Epithelial cell of esophagus (primary cell): ENCODE measurements at regions not wholly inside any gene's neighbourhood (a gene's known extent, or its start where the extent isn't known, plus 50 kb on each side); places are given as distances from the start of the nearest gene placed in this dataset.
A peak's percentile ranks its signal among the peaks of the same experiment; 100 is the strongest.

Experiments used
- DNase-seq: peaks from one replicate; pipeline ENCODE4 v3.0.0; 2010; ENCODE audit warnings: low read depth
- H3K4me3 ChIP-seq: 2 replicates; pipeline ENCODE4 v1.5.1; 2011; ENCODE audit warnings: mild to moderate bottlenecking, low read length, control low read depth
- TF ChIP-seq, protein P1 (sequence below): IDR thresholded peaks from 2 replicates; pipeline ENCODE4 v1.5.1; 2011; ENCODE audit warnings: low read depth, mild to moderate bottlenecking, low read length, control low read depth, inconsistent platforms; ENCODE audit not compliant: insufficient read depth; ENCODE audit errors: missing control alignments

DNA sequence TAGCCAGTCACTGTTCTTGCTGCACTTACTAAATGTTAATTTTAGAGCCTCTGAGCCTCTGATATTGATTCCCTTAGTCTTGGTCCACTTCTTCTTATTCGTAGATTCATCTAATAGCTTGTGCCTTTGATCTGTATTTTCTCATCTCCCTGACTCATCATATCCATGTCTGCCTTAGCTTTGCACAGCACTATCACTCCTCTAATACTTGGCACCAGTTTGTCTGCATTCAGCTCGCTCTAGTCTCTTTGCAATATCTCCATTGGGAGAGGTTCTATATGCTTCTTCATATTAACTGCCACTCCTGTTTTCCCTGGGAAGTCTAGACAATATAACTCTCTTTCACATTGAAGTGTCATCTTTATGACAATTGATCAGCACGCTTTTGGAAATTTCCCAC, 68.5 kb upstream of the CSRP2 start:
- TF ChIP-seq, protein P1, sequence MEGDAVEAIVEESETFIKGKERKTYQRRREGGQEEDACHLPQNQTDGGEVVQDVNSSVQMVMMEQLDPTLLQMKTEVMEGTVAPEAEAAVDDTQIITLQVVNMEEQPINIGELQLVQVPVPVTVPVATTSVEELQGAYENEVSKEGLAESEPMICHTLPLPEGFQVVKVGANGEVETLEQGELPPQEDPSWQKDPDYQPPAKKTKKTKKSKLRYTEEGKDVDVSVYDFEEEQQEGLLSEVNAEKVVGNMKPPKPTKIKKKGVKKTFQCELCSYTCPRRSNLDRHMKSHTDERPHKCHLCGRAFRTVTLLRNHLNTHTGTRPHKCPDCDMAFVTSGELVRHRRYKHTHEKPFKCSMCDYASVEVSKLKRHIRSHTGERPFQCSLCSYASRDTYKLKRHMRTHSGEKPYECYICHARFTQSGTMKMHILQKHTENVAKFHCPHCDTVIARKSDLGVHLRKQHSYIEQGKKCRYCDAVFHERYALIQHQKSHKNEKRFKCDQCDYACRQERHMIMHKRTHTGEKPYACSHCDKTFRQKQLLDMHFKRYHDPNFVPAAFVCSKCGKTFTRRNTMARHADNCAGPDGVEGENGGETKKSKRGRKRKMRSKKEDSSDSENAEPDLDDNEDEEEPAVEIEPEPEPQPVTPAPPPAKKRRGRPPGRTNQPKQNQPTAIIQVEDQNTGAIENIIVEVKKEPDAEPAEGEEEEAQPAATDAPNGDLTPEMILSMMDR = no peak

DNA sequence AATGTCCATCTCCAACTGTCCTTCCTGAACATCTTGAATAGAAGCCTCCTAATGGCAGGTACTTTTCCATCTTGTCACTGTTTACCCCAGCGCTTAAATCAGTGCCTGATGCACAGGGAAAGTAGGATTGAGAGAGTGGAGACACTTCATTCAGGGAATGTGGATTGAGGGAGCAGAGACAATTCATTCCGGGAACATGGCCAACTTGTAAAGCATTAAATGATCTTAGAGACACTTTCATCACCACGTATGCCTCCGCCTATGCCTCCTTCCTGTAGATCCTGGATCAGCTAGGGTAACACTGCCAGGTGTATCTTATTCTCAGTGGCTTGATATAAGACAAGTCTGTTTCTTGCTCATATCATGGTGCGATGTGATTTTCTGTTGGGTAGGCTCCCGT, 67.6 kb upstream of the CSRP2 start:
- peak; percentile 38 for DNase-seq
- no peak overlapping the region for H3K4me3 ChIP-seq
- TF ChIP-seq, protein P1 = no peak

More for the DNA sequence above, 68.5 kb upstream of the CSRP2 start:
- no peak overlapping the region for H3K4me3 ChIP-seq
- DNase-seq = no peak

DNA sequence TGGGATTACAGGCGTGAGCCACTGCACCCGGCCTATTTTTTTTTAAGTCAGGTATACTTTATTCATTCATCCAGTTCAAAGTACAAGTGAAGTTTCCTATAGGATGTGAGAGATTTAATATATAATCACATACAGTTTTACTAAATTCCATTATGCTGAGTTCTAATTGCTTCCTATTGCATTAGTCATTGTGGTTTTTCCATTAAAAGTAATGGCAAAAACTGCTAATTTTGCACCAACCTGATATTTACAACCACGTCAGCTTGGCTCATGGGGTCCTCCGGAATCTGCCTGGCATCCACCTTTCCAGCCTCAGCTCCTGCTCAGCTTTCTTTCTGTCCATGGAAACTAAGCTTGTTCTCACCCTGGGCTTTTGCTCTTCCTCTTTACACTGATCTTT, 67.0 kb upstream of the CSRP2 start:
- TF ChIP-seq, protein P1 = no peak
- peak; percentile 39 for DNase-seq
- H3K4me3 ChIP-seq = no peak overlapping the region

DNA sequence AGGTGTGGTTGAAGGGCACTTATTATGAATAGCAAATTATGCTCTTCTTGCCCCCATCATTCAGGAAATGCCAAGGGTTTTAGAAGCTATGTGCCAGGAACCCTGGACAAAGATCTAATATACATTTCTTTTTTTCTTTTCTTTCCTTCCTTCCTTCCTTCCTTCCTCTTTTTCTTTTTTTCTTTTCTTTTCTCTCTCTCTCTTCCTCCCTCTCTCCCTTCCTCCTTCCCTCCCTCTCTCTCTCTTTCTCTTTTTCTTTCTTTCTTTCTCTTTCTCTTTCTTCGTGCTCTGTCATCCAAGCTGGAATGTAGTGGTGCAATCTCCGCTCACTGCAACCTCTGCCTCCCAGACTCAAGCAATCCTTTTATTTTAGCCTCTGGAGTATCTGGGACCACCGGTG, 66.1 kb upstream of the CSRP2 start:
- no peak for DNase-seq
- no peak overlapping the region for H3K4me3 ChIP-seq
- TF ChIP-seq, protein P1 = no peak

DNA sequence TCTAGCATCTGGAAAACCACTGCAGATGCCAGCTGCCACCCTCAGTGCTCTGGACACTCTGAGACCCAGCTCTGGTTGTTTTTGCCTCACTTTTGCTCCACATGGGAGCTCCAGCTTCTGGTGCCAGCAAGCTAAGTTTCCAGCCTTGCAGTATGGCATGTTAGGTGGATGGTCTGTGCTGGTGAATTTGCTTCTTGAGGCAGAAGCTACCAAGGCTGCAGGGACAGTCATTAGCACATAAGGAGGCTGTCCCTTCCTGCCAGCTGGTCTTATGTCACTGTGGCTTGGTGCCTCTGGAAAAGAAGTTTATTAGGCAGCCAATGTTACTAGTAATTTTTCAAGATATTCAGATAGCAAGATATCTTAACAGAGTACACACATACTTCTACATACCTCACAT, 64.2 kb upstream of the CSRP2 start:
- DNase-seq = no peak
- TF ChIP-seq, protein P1 = no peak
- no peak overlapping the region for H3K4me3 ChIP-seq

DNA sequence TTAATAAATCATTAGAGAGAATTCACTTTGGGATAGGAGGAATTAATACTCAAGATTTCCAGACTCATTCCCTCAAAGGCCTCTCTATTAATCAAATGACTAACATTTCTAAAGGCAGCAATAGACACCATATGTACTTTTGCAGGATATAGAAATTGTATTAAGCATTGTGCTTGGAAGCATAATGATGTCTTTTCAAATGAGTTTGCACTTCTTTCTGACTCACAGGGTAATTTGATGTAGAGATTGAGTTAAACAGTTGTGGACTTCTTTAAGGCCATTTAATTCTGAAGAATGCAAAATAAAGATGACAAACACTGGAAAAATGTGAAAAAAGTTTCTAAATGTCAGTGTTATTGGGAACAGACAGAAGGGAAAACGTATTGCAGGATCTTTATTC, 63.4 kb upstream of the CSRP2 start:
- TF ChIP-seq, protein P1 = no peak
- H3K4me3 ChIP-seq = no peak overlapping the region
- no peak for DNase-seq

DNA sequence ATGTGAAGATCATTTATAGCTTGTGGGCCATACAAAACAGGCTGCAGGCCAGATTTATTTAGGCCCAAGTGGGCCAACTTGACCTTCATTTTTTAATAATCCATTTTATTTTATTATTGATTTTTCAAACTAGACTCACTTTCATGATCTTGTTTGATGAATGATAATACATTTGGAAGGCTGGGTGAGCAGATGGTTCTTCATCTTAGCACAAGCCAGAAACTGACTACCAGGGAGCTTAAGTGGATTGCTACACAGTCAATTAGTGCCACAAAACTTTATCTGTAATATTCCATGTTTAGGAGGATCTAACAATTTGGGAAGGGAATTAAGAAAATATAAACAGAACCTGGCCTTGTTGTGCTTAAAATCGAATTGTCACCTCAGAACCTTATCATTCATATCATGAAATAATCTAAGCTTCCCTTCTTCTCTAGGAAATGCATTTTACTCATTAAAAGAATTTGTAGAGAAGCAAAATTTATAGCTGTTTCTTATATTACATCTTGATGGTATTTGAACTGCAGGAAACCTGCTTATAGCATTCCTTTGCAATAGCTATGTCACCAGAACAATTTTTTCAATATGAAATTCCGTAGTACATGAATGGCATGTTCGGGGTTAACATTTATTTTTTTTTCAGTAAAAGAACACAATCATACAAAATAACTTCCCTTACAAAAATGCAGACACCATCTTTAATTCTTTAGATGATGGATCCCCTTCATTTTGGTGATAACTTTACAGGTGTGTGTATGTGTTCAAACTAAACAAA, 62.0 kb upstream of the CSRP2 start:
- TF ChIP-seq, protein P1 = no peak
- no peak for DNase-seq
- H3K4me3 ChIP-seq = no peak overlapping the region
